Heart left ventricle (tissue), 16 donors: ENCODE measurements at regions not wholly inside any gene's neighbourhood (a gene's known extent, or its start where the extent isn't known, plus 50 kb on each side); places are given as distances from the start of the nearest gene placed in this dataset.

Source experiments
- ATAC-seq, 4 donors: fragments of 200-7000 bp; cut with Tn5 transposase; one replicate each; pipeline ENCODE4 v1.9.1; 2020 to 2022; ENCODE audit warnings: moderate library complexity in 4 of 4, mild to moderate bottlenecking in 3 of 4, moderate number of reproducible peaks in 1 of 4
- DNase-seq, 5 donors: peaks; one replicate each; pipeline ENCODE4 v3.0.0-alpha.2; 2020
- H3K27ac ChIP-seq, 12 donors: fragments of 200-600 bp; sonication (generic) in 4 of 12; one replicate each; pipeline versions ENCODE4 v1.5.0 to v1.8.0; 2016 to 2022; ENCODE audit warnings: mild to moderate bottlenecking in 2 of 12
- H3K27me3 ChIP-seq, 9 donors: fragments of 200-600 bp; sonication (generic) in 2 of 9; one replicate each; pipeline versions ENCODE4 v1.5.1 to v1.8.0; 2016 to 2022; ENCODE audit warnings: mild to moderate bottlenecking in 3 of 9
- H3K36me3 ChIP-seq, 9 donors: fragments of 200-600 bp; sonication (generic) in 2 of 9; one replicate each; pipeline versions ENCODE4 v1.5.0 to v1.8.0; 2018 to 2022; ENCODE audit warnings: mild to moderate bottlenecking in 2 of 9
- H3K4me1 ChIP-seq, 12 donors: fragments of 200-600 bp; sonication (generic) in 4 of 12; one replicate each; pipeline versions ENCODE4 v1.5.0 to v1.8.0; 2016 to 2022; ENCODE audit warnings: mild to moderate bottlenecking in 3 of 12
- H3K4me3 ChIP-seq, 12 donors: fragments of 200-600 bp; sonication (generic) in 4 of 12; one replicate each; pipeline versions ENCODE4 v1.5.0 to v1.8.0; 2017 to 2022; ENCODE audit warnings: mild to moderate bottlenecking in 9 of 12, moderate library complexity in 4 of 12
- H3K9me3 ChIP-seq, 12 donors: fragments of 200-600 bp; sonication (generic) in 4 of 12; one replicate each; pipeline versions ENCODE4 v1.5.0 to v1.8.0; 2016 to 2022; ENCODE audit warnings: mild to moderate bottlenecking in 1 of 12
- POLR2A ChIP-seq, 2 donors: fragments of 450-650 bp; IDR thresholded peaks; one replicate each; pipeline ENCODE4 v1.6.1; 2017; ENCODE audit warnings: antibody characterized with exemption in 2 of 2, mild to moderate bottlenecking in 2 of 2, moderate library complexity in 2 of 2
- WGBS, 4 donors: extraction: QIAGEN DNeasy Blood & Tissue Kit in 2 of 4; methylation state at CpG; one replicate each; pipeline versions ENCODE4 v1.1.5 to v1.1.7; 2013 to 2018; 5-methylcytosine and 5-hydroxymethylcytosine counted together
- intact Hi-C, 10 donors: fragments of 100-400 bp; cut with DNase I; formaldehyde crosslinking; loops; one replicate each; pipeline versions ENCODE4 v1.11.1 to v1.14.2; 2022
- TF ChIP-seq, protein P1 (sequence below), 12 donors: fragments of 200-600 bp; sonication (generic) in 4 of 12; IDR thresholded peaks; one replicate each; pipeline versions ENCODE4 v1.5.0 to v1.8.0; 2018 to 2022; ENCODE audit warnings: antibody characterized with exemption in 12 of 12, mild to moderate bottlenecking in 5 of 12
- donor health status: ischemic (EF 13 %, LVEDD 7.1; RV severe dilation, severe dysfunction).
- donor health status: healthy with polysubstance abuse.
- donor health status: DM: no; HTN: yes; CAD: no.
- donor health status: DM: no; HTN: no; CAD: no.
- donor health status: ischemic (EF 25% LVEDD 6.9; RV normal size, moderate dysfunction).
- donor health status: ischemic (EF 25% LVEDD 5.7; RV mildly dilated, moderate dysfunction).
- donor health status: healthy.
- donor health status: DM: yes; HTN: yes; CAD: no.
- donor health status: ischemic (EF 35%, LVEDD 5.7; RV mildly dilated, moderate dysfunction).
- donor health status: nonischemic (EF 11% LVEDD 7.7; RV severe dilation, severe dysfunction).
- donor health status: DM: yes; HTN: yes; CAD: no.
- donor health status: PGD.
- donor health status: ischemic (EF 29% LVEDD 5.4; RV normal size, mild dysfunction).
- donor health status: nonischemic (EF 23%, LVEDD 6.1; RV moderate dilation, normal function).

DNA sequence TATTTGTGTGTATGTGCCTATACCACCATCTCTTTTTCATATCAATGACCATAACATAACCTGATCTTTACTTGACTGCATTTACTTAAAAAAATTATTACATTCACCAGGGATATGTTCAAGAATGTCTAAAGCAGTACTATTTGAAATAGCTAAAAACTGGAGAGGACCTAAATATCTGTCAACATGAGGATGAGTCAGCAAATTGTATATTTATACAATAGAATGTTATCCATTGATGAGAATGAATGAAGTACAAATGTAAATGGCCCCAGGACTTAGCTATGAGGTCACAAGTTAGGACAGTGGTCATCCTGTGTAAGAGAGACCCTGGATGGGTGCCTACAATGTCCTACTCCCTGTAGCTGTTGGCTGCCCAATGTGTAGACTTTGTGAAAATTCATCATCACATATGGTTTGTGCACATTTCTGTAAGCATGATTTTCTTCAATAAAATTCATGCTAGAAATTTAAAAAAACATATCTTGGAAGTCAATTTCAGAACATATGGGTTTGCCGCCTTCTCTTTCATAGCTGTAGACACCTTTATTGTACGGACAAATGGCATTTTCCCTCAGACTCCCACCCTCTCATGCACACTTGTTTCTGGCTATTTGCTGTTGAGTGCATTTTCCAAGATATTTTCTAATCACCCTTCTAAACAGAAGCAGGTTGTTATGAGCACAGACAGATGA lies 202.4 kb downstream of the CDH26 start:
- no peak for DNase-seq
- Histone ChIP-seq H3K4me1 (peaks cover 0 to 6% (median 0%) of the 10 kb centered on the region in 12 donors), H3K27ac (no peak overlapping the region), H3K27me3 (no peaks in the 10 kb centered on the region), H3K9me3 (peaks cover 0 to 9% (median 0%) of the 10 kb centered on the region in 12 donors), H3K36me3 (no peaks in the 10 kb centered on the region), H3K4me3 (no peak overlapping the region)
- ATAC-seq: no peak
- 69 to 97% (median 89%) methylated on average over 2 of the region's 2 CpGs for WGBS, 4 donors
- TF ChIP-seq, protein P1, sequence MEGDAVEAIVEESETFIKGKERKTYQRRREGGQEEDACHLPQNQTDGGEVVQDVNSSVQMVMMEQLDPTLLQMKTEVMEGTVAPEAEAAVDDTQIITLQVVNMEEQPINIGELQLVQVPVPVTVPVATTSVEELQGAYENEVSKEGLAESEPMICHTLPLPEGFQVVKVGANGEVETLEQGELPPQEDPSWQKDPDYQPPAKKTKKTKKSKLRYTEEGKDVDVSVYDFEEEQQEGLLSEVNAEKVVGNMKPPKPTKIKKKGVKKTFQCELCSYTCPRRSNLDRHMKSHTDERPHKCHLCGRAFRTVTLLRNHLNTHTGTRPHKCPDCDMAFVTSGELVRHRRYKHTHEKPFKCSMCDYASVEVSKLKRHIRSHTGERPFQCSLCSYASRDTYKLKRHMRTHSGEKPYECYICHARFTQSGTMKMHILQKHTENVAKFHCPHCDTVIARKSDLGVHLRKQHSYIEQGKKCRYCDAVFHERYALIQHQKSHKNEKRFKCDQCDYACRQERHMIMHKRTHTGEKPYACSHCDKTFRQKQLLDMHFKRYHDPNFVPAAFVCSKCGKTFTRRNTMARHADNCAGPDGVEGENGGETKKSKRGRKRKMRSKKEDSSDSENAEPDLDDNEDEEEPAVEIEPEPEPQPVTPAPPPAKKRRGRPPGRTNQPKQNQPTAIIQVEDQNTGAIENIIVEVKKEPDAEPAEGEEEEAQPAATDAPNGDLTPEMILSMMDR (IDR thresholded peaks at IDR 0.05): no peak
- no peak for TF ChIP-seq POLR2A (IDR thresholded peaks at IDR 0.05)
- intact Hi-C loops: no loop called here

DNA sequence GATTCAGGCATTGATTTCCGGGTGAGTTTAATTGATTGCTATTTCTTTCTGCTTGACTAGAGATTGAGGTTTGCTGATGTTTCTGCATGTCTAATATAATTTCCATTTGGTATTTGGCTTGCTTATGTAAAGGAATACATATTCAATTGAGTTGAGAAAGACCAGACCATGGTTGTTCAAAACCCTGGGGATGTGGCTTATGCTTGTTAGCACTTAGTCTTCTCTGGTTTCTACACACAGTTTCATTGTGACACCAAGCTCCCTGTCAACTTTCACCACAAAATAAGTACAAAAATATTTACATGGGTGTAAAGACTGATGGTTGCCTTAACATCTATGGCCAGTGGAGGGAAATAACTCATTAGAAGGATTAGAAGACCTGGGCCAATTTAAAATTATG lies 209.6 kb downstream of the CDH26 start:
- no peaks in the 10 kb centered on the region for H3K27me3 ChIP-seq
- TF ChIP-seq, protein P1 (IDR thresholded peaks at IDR 0.05): no peak
- no peak for TF ChIP-seq POLR2A (IDR thresholded peaks at IDR 0.05)

DNA sequence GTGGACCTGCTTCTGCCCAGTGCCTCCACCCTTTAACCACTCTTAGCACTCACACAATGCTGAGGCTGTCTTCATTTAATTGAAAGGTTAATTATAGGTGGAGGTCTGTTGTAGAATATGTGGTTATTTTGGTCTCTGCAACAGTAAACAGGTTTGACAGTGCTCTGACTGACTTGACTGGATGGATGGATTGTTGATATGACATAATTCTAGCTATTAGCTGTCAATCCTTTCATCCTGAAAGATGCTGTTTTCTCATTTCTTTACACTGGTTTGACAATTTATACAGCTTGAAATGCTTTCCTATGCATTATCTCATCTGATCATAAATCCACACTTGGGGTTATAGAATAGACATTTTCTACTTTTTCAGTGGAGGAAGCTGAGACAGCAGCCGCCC lies 210.7 kb downstream of the CDH26 start:
- WGBS, 4 donors: 78 to 91% (median 83%) methylated on average over 1 of the region's 1 CpG
- Histone ChIP-seq H3K4me1 (peaks cover 0 to 6% (median 0%) of the 10 kb centered on the region in 12 donors), H3K9me3 (no peaks in the 10 kb centered on the region), H3K36me3 (no peaks in the 10 kb centered on the region), H3K27ac (no peak overlapping the region), H3K27me3 (no peaks in the 10 kb centered on the region), H3K4me3 (no peak overlapping the region)
- ATAC-seq: no peak
- intact Hi-C loops: no loop called here
- TF ChIP-seq, protein P1 (IDR thresholded peaks at IDR 0.05): no peak
- no peak for TF ChIP-seq POLR2A (IDR thresholded peaks at IDR 0.05)
- no peak for DNase-seq

More for the DNA sequence above, 209.6 kb downstream of the CDH26 start:
- ATAC-seq (no peak), DNase-seq (no peak)
- H3K27ac ChIP-seq: no peak overlapping the region
- H3K4me1 ChIP-seq: peaks cover 0 to 6% (median 0%) of the 10 kb centered on the region in 12 donors
- intact Hi-C loops: no loop called here
- no peaks in the 10 kb centered on the region for H3K36me3 ChIP-seq
- no peak overlapping the region for H3K4me3 ChIP-seq
- H3K9me3 ChIP-seq: no peaks in the 10 kb centered on the region
- 72 to 96% (median 81%) methylated on average over 1 of the region's 1 CpG for WGBS, 4 donors

DNA sequence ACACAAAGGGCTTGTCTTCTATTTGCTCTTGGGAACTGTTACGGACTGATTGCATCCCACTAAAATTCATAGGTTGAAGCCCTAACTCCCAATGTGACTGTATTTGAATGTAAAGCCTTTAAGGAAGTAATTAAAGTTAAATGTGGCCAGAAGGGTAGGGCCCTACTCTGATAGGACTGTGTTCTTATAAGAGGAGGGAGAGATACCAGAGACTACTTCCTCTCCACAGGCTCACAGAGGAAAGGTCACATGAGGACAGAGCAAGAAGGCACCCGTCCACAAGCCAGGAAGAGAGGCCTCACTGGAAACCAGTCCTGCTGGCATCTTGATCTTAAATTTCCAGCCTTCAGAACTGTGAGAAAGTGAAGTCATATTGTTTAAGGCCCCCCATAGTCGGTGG lies 211.9 kb downstream of the CDH26 start:
- H3K4me1 ChIP-seq: peaks cover 0 to 6% (median 0%) of the 10 kb centered on the region in 12 donors
- H3K27me3 ChIP-seq: no peaks in the 10 kb centered on the region
- ATAC-seq (no peak), DNase-seq (no peak)
- no peaks in the 10 kb centered on the region for H3K36me3 ChIP-seq
- 74 to 77% (median 75%) methylated on average over 3 of the region's 3 CpGs for whole genome bisulfite sequencing, 4 donors
- TF ChIP-seq, protein P1 (IDR thresholded peaks at IDR 0.05): no peak
- no peak for TF ChIP-seq POLR2A (IDR thresholded peaks at IDR 0.05)
- intact Hi-C loops: no loop called here
- peaks cover 0 to 5% (median 0%) of the 10 kb centered on the region in 12 donors for H3K9me3 ChIP-seq
- H3K4me3 ChIP-seq: no peak overlapping the region
- H3K27ac ChIP-seq: no peak overlapping the region
